ENCODE measurements at regions not wholly inside any gene's neighbourhood (a gene's known extent, or its start where the extent isn't known, plus 50 kb on each side); places are given as distances from the start of the nearest gene placed in this dataset.

DNA sequence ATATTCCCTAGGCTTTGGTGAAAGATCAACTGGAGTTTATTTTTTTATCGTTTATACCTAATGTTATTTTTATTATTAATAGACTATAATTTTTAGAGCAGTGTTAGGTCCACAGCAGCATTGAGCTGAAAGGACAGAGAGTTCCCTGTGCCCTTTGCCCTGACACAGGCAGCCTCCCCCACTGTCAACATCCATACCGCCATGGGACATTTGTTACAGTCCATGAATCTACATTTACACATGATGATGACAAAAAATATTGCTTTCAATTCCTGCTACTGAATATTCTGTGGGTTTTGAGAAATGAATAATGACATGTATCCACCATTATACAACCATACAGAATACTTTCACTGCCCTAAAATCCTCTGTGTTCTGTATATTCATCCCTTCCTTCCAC lies 1297.5 kb upstream of the SORCS1 start:
- TF ChIP-seq, protein P1, sequence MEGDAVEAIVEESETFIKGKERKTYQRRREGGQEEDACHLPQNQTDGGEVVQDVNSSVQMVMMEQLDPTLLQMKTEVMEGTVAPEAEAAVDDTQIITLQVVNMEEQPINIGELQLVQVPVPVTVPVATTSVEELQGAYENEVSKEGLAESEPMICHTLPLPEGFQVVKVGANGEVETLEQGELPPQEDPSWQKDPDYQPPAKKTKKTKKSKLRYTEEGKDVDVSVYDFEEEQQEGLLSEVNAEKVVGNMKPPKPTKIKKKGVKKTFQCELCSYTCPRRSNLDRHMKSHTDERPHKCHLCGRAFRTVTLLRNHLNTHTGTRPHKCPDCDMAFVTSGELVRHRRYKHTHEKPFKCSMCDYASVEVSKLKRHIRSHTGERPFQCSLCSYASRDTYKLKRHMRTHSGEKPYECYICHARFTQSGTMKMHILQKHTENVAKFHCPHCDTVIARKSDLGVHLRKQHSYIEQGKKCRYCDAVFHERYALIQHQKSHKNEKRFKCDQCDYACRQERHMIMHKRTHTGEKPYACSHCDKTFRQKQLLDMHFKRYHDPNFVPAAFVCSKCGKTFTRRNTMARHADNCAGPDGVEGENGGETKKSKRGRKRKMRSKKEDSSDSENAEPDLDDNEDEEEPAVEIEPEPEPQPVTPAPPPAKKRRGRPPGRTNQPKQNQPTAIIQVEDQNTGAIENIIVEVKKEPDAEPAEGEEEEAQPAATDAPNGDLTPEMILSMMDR (IDR thresholded peaks at IDR 0.05; ENCODE audit: control extremely low read depth in 1 of 3, insufficient read depth in 1 of 3, low read depth in 1 of 3, low read length in 3 of 3) = no peak
- TF ChIP-seq ZNF274 (IDR thresholded peaks at IDR 0.05; ENCODE audit: borderline replicate concordance, extremely low read depth, low read length) (no peak), POLR2A (IDR thresholded peaks at IDR 0.05; ENCODE audit: control extremely low read depth in 1 of 2, low read depth in 2 of 2, low read length in 2 of 2) (no peak)
